22Rv1 (cell line): ENCODE measurements at regions not wholly inside any gene's neighbourhood (a gene's known extent, or its start where the extent isn't known, plus 50 kb on each side); places are given as distances from the start of the nearest gene placed in this dataset.

Source experiments
- H3K27ac ChIP-seq: fragments of 450-650 bp; 2 replicates; pipeline ENCODE4 v1.5.1; 2017
- ZFX ChIP-seq: fragments of 450-650 bp; IDR thresholded peaks from 2 replicates; pipeline ENCODE4 v1.6.1; 2017; ENCODE audit warnings: antibody characterized with exemption, borderline replicate concordance
- TF ChIP-seq, protein P1 (sequence below): fragments of 450-650 bp; IDR thresholded peaks from 2 replicates; pipeline ENCODE4 v1.5.1; 2017; ENCODE audit warnings: mild to moderate bottlenecking

DNA sequence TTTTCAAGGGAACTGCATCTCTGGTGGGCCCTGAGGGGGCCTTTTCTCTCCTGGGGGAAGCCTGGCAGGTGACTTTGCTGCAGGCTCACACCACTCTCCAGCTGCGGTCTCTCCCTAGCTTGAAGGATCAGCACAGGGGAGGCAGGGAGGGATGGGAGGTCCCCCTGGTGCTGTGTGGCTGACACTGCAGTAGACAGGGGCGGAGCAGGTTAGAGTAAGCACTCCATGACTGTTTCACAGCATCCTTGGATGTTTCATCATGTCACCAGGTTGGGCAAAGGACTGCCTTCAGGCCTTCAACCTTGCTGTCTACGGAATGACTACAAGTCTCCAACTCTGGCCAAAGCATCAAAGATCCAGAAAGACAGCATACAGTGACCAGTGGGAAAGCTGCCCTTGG, 470.7 kb downstream of the CDK5RAP2 start:
- no peak overlapping the region for H3K27ac ChIP-seq
- TF ChIP-seq ZFX = no peak
- TF ChIP-seq, protein P1, sequence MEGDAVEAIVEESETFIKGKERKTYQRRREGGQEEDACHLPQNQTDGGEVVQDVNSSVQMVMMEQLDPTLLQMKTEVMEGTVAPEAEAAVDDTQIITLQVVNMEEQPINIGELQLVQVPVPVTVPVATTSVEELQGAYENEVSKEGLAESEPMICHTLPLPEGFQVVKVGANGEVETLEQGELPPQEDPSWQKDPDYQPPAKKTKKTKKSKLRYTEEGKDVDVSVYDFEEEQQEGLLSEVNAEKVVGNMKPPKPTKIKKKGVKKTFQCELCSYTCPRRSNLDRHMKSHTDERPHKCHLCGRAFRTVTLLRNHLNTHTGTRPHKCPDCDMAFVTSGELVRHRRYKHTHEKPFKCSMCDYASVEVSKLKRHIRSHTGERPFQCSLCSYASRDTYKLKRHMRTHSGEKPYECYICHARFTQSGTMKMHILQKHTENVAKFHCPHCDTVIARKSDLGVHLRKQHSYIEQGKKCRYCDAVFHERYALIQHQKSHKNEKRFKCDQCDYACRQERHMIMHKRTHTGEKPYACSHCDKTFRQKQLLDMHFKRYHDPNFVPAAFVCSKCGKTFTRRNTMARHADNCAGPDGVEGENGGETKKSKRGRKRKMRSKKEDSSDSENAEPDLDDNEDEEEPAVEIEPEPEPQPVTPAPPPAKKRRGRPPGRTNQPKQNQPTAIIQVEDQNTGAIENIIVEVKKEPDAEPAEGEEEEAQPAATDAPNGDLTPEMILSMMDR = peak; percentile 19; the same call in 1 of the 2 replicates

DNA sequence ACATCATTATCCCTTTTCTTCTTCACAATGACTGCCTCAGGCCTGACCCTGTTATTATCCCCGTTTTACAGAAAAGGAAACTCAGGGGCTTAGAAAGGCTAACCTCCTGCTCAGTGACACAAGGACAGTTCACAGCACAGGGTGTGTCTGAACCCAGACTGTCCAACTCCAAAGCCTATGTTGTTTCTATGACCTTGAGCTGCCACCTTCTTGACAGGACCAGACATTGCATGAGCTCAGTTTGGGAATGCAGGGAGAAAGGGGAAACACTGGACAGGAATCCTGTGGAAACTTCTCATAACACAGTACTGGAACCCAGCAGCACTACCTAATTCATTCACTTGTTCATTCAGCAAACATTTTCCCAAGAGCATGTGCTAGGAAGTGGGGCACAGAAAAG, 472.8 kb downstream of the CDK5RAP2 start:
- TF ChIP-seq, protein P1 = no peak
- TF ChIP-seq ZFX = no peak

DNA sequence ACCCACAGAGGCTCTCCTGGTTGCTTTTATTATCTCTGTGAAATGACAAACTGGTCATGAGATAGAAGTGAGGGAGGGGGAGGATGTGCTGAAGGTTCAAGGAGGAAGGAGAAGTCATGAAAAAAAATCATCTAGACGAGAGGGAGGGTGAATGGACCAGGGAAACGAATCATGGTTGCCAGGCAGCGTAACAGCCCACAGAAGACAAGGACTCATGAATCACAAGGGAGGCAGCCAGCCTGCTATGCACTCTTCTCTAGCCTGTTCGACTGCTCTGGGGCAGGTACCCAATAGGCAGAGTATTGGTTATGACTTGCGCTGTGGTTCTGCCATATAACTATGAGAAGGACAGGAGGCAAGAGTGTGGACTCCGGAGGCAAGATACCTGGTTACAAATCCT, 475.2 kb downstream of the CDK5RAP2 start:
- no peak overlapping the region for H3K27ac ChIP-seq
- no peak for TF ChIP-seq ZFX
- TF ChIP-seq, protein P1 = no peak

More for the DNA sequence above, 472.8 kb downstream of the CDK5RAP2 start:
- no peak overlapping the region for H3K27ac ChIP-seq

DNA sequence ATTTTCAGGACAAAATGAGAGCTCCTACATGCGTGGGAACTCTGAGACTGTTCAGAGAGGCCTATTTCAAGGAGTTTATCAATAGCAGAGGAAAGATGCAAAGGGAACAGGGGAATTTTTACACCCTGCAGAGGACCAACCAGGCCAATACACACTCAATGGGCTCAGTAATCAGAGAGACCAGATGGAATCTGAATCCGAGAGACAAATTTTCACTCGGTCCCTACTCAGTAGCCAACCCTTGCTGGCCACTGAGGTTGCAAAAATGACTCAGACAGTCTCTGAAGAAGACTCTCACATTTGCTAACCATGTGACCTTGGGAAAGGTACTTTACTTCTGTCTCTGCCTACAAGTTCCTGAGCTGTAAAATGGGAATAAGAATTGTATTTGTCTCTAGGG, 479.4 kb downstream of the CDK5RAP2 start:
- TF ChIP-seq ZFX = no peak
- TF ChIP-seq, protein P1 = no peak
- H3K27ac ChIP-seq = no peak overlapping the region

DNA sequence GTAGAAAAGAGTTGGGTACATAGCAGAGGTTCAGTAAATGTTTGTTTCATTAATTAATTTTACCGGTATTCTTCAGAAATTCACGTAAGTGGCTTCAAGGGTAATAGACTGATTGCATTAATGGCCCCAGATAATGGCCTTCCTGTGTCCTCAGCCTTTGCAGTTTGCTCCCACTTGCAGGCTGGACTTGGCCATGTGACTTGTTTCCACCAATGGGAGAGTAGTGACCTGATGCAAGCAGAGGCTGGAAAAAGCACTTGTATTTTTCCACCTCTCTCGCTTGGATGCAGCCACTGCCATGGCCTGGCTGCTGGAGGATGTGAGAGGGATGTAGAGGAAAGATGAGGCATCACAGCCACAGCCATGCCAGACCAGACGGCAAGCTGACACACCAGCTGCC, 480.9 kb downstream of the CDK5RAP2 start:
- TF ChIP-seq ZFX = no peak
- TF ChIP-seq, protein P1 = no peak

DNA sequence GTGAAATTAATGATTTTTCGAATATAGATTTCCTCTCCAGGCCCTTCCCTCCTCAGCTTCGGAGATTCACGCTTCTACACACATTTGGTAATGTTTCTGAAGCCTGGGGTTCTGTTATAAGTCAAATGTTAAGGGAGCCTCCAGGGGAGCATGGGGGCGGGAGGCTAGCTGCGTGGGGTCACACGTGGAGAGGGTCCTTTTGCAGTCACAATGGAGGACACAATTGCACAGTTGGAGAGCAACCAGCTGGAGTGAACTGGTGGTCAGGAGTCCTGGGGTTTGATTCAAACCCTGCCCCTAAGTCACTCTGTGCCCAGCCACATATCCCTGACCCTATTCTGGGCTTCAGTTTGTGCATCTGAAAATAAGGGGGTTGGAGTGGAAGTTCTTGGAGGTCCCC, 481.4 kb downstream of the CDK5RAP2 start:
- no peak overlapping the region for H3K27ac ChIP-seq
- TF ChIP-seq ZFX = no peak
- TF ChIP-seq, protein P1 = no peak

More for the DNA sequence above, 480.9 kb downstream of the CDK5RAP2 start:
- H3K27ac ChIP-seq = no peak overlapping the region

DNA sequence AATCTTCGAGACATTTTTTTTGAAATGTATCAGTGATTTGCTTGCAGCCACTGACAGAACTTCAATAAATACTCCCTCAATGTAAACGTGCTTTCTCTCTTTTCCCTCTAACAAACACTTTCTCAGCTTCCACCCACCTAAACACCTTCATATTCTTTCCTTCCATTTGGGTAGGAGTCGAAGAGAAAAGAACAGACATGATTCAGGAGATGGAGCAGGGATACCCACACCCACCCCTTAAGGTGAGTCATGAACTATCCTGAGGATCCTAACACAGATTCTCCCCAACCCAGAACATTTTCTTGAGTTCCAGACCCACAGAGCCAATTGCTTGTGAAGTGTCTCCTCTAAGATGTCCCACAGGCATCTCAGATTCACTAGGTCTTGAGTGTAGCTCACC, 488.8 kb downstream of the CDK5RAP2 start:
- TF ChIP-seq ZFX = no peak
- TF ChIP-seq, protein P1 = no peak
- H3K27ac ChIP-seq = no peak overlapping the region
